ENCODE measurements at regions not wholly inside any gene's neighbourhood (a gene's known extent, or its start where the extent isn't known, plus 50 kb on each side); places are given as distances from the start of the nearest gene placed in this dataset.
"Not testable (repeated sequence)": the region's sequence is repeated elsewhere in the genome, so short reads cannot be mapped to it uniquely, and the experiment has no call there.

DNA sequence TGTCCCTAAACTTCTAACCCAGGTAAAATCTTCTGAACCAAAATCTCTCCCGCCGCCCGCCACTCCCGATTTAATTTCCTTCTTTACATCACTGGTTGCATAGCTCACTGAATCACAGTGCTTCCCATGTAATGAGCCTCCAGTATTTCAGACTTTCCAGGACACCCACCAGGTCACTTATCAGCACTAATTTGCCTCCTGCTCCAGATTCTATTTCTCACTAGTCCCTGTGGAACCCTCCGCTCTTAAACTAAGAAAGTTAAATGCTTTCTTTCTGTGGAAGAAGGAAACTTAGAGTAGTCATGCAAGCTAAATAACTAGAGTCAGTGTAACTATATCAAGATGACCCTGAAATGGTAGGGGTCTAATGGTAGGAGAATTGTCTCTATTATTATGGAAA, 106.6 kb upstream of the OPCML start:
- DNase-seq: no peak

DNA sequence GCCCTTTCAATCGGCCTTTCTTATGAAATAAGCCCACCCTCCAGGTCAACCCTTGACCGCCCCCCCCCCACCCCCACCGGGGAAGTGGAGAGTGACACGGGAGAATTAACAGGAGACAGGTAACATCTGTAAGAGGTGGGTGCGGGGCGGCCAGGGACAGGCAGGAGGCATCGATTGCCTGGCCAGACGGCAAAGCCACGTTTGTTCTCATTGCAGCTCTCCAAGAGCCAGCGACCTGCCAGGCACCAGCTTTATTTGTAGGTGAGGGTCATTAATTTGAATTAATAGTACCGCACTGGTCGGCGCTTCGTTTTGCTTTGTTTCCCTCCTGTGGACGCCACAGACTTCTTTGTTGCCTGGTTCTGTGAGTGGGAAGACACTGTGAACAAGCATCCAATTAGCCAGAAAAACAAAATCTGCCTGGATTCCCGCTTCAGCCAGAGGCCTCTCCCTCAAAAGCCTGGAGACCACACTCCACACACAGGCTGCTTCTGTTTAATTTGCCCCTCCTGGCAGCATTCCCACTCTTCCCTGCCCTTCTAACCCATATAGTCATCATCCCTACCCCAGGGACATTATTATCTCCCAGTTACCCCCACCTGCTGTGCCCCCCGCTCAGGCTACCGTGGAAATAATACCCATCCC, 104.5 kb upstream of the OPCML start:
- no peak for DNase-seq

DNA sequence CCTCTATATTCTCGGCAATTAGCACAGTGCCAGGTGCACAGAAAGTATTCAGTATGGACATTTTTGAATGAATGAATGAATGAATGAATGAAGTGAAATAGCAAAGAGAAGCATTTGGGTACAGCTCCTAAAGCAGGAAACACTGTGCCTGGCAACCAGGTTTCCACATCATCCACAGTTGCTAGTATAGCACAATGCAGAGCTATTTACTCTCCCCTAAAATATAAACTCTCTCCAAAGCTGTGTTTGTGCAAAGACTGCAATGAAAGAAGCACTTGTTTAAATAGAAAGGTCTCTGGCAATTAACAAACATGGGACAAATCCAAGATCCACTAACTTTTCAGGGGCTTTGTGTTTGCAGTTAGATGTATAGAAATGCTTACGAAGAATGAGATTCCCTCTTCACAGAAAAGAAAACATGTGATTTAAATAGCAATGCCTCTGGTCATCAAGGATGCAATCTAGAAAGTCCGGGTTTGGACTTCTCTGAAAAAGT, 103.0 kb upstream of the OPCML start:
- DNase-seq: no peak

DNA sequence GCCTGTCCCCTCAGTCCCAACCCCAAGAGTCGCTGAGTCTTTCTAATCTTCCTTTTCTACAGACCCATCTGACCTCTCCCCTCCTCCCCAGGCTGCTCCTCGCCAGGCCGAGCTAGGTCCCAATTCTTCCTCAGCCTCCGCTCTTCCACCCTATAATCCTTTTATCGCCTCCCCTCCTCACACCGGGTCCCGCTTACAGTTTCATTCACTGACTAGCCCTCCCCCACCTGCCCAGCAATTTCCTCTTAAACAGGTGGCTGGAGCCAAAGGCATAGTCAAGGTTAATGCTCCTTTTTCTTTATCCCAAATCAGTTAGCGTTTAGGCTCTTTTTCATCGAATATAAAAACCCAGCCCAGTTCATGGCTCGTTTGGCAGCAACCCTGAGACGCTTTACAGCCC, 96.1 kb upstream of the OPCML start:
- DNase-seq: not testable (repeated sequence)

DNA sequence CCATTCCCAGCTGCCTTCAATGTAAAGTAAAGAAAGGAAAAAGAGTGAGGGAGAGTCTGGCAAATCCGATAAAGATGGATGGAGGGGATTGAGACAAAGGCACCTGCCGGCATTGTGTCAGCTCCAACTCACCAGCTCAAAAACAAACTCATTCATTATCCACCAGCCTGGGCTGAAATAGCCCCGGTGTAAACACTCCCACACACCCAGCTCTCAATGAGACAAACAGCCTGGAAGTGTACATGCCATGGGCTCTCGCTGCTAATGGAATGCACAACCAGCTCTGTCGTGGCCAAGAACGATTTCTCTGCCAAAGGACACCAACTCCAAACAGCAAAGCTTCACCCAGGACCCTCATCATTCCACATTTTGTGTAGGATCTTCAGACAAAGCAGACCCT, 89.3 kb upstream of the OPCML start:
- no peak for DNase-seq

DNA sequence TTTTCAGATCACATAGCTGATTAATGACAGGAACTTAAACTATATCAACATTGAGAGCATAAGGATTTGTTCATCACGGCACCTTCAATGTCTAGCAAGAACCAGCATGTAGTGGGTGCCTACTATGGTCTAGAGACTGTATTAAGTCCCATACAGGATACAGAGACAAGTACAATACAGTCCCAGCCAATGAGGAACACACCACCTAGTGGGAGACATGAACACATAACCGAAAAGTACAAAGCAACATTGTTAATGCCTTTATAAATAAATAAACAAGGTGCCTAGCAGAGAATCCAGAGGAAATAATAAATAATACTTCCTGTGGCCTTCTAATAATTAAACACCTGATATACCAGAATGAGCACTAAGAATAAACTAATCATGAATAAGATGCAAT, 87.7 kb upstream of the OPCML start:
- DNase-seq: no peak

DNA sequence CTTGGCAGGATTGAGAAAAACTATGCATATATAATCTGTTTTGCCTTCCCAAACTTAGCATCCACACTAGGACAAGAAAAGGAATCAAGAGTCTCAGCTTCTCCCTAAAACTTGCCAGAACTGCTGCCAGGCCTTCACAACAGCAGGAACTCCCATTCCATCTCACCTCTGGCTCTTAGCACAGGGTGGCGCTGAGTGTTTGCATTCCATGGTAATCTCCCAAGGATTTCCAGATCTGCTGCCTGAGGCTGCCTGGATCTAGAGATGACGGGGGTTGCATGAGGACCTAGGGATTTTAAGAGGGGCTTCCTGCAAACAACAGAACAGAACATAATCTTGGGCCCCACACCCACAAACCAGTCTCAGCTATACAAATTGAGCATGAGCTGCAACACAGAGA, 87.1 kb upstream of the OPCML start:
- DNase-seq: no peak

DNA sequence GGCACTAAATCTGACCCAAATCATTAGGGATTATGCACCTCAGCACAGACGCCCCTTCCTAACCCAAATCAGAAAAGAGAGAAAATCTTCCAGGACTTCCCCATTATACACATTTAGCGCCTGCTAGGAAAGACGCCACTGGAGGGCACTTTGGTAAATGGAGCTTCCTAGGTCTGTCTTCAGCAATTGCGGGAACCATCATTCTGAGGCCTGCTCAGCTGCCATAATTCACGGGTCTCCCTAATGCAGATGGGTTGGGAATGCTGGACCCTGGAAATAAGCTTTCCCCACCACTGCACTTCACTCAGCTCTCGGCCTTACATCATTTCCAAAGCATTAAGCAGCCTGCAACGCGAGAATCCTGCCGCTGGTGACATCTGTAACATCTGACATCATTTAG, 86.2 kb upstream of the OPCML start:
- DNase-seq: no peak

DNA sequence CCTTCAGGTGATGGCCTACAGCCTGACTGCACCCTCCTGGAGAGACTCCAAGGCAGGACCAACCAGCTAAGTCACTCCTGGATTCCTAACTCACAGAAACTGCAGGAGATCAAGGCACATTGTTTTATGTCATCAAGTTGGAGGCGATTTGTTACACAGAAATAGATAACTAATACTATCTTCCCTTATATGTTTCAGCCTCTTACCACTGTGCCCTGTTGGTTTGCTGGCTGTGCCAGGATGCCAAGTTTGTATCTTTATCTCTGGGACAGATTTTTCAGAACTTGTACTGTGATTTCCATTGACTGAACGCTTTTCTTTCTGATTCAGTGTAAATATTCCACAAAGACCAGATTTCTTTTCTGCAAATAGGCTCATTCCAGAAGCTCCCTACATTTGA, 76.2 kb upstream of the OPCML start:
- no peak for DNase-seq

DNA sequence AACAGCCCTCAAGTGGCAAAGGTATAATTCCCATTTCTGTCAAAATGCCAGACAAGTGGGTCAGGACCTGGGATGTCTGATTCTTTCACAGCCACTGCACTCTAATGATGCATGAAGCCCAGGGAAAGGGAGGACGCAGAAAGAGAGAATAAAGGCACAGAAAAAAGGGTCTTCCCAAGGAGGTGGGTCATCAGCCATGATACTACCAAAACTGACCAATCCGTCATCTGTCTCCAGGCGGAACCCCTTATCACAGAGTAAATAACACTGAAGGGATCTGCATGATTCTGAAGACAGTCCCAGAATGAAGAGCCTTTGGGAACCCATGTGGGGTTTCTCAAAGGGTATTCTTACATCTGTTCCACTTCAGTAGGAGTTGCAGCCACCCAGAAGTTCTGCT, 73.8 kb upstream of the OPCML start:
- DNase-seq: no peak

DNA sequence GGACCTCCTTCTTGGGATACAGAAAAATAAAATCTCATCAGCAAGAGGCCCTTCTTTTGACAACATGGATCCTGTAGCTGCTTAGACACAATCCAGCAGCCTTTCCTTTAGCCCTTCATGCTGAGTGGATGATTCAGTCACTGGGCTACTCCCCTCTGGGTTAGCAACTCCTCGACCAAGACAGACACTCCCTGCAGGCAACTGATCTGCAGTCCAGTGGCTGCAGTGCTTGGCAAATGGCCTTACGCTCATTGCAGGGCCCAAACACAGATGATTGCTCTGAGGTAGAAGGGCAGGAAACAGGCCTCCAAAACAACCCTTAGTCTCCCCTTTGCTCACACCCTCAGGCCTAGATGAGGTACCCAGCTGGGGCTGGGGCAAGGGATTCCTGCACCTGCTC, 73.2 kb upstream of the OPCML start:
- DNase-seq: no peak

DNA sequence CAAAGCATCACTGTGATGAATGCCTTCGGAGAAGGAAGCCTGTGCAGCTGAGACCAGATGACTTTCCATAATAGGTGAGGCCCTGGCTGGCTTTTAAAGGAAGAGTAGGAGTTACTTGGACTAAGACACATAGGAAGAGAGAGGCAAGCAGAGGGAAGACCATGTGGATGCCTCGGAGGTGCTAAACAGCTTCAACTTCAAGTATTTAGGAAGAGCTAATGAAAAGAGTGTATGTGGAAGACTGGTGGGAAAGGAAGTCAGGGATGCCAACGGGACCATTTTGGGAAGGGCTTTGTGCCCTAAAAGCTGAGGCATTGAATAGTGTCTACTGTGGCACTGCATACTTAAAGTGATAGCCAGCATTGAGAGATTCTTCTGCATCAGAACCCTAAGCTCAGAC, 69.3 kb upstream of the OPCML start:
- no peak for DNase-seq

DNA sequence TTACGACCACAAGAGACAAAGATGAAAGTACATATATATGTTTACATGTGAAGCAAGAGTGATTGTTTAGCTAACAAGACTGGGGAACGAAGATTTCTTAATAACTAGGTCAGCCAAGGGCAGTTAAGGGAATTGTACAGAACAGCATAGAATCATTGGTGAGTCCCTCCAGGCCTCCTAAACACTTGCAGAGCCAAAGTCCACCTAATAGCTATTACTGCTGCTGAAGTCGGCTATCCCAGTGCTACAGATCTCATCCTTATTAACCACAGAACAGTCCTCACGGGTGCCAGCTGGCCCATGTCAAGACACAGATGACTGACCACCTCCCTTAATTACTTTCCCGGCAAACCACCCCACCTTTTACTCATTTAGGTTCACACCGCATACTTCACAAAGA, 68.5 kb upstream of the OPCML start:
- peak; percentile 59 for DNase-seq

DNA sequence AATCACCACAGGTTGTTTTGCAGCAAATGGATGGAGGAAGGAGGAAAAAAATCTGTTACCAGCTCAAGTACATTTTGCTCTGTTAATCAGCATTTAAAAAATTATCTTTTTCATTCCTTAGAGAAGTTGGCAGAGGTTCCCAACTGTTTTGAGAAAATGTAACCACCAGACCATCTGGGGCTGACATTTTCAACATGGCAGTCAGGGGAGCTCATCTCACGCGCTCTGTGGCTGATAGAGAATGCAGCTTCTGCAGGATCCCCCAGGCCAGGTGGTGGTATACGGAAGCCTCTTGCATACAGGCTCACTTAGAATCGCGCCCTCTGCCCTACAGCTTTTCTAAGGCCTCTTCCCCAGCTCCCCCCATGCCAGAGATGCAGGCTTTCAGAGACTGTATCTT, 68.0 kb upstream of the OPCML start:
- no peak for DNase-seq

DNA sequence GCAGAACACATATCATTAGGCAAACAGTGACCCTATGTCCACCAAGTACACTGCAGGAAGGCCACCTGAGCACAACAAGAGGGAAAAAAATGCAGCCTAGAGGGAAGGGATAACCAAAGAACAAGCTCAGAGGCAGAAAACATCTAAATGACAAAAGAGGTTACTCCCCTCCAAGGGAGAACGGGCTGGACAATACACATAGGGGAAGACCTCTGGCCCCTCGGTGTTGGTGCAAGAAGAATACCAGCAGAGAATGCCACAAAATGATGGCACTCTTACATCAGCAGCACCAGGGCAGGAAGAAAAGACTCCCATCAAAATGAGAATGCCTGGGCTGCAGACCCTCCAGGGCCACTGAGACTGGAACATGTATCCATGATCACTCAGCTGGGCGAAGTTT, 66.6 kb upstream of the OPCML start:
- DNase-seq: no peak

DNA sequence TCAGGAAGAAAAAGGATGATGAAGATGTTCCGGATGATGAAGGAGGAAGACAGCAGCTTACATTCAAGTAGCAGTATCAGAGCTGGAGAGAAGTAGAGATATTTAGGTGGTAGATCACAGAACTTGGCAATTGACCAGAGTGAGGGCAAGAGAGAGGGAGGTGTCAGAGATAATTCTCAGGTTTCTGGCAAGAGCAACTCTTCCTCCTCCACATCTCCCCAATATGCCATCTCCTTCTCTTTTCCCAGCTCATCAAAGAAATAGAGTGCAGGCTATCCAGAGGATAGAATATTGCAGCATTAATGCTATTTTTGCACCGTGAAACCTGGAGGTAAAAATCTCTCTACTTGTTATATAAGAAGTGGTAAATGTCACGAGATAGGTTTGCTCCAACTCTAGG, 64.9 kb upstream of the OPCML start:
- no peak for DNase-seq

DNA sequence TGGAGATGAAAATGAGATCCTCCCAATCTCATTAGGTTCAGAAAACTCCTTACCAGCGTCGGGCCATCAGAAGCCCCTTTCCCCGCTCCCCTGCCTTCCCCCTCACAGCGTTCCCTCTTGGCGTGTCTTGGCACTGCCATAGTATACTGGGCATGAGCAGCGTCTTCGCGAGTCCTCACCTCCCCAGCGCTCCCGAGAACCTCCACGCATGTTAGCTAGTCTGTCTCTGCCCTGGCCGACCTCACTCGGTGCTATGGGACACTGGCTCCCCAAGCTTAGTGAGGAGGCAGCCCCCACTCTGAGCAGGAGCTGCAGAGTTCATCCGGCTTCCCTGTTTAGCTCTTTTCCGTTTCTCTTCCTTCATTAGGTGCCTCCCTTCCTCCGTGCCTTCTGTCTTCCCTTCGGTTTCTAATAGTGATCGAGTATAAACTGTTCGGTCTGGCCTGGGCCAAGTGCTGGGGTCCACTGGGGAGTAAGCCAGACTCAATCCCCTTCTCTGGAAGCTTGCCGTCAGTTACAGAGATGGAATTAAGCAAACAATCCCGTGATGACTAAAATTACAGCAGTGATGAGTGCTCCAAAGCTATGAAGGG, 63.8 kb upstream of the OPCML start:
- no peak for DNase-seq

DNA sequence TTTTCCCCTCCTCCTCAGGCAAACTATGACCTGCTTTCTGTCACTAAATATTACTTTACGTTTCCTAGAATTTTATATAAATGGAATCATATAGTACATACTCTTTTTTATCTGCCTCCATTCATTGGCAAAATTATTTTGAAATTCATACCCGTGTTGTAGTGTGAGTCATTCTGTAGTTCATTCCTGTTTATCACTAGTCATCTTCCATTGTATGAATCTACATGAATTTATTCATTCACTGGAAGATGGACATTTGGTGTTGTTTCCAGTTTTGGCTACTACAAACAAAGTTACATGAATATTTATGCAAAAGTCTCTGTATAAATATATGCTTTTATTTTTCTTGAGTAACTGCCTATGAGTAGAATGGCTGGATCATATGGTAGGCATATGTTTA, 60.7 kb upstream of the OPCML start:
- no peak for DNase-seq

DNA sequence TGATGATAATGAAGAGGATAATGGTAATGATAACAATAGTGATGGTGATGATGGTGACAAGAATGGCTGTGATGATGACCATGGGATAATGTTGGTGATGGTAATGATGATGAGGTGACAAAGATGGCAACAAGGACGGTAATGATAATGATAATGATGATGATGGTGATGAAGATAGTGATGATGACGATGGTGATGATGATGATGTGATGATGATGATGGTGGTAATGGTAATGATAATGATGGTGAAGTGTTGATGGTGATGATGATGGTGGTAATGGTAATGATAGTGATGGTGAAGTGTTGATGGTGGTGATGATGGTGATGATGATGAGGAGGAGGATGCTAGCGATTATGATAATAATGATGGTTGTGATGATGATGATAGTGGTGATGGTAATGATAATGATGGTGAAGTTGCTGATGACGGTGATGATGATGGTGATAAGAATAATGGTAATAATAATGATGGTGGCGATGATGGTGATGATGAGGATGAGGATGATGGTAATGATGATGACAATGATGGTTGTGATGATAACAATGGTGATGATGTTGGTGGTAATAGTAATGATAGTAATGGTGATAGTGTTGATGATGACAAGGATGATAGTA, 54.7 kb upstream of the OPCML start:
- no peak for DNase-seq

DNA sequence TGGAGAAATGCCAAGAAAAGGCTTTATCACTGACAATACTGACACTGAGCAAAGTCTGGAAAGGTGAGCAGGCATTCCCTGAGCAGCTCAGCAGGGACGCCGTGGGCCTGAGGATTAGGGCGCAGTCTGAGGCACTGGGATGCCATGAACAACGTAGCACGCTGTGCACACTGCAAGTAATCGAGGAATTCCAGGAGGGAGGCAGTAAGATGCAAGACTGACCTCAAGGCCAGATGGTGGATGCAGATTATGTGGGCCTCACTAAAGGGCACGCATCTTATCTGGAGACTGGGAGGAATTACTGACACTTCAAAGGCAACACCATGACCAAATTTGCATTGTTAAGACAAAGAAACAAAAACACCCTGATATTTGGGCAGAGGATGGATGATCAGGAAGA, 50.4 kb upstream of the OPCML start:
- DNase-seq: no peak

DNA sequence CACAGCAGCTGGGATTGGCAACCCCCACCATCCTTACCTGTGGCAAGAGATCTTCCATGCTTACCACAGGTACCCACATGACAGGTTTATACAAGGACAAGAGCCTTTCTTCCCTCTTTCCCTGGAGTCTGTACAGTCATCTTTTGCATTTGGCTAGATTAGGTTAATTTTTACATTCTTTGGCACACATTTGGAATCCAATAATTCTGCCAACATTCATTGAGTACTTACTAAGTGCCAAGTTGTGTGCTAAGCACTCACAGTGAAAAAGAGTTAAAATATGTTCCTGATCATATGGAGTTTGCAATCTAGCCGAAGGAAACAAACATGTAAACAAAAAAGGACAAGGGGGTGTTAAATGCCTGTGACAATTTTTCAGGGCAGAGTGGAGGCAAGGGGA, 50.0 kb upstream of the OPCML start:
- no peak for DNase-seq
